ENCODE measurements at regions not wholly inside any gene's neighbourhood (a gene's known extent, or its start where the extent isn't known, plus 50 kb on each side); places are given as distances from the start of the nearest gene placed in this dataset.

- no peaks in the 10 kb centered on the region for H3K9me3 Mint-ChIP-seq (ENCODE audit: unreplicated experiment)
These were observed 766.2 kb upstream of the KIRREL3 start for GRCh38 chr11:127766734-127767133.

GRCh38 chr11:127738771-127739286, 738.3 kb upstream of the KIRREL3 start:
- ChIA-PET POLR2A (no interaction called here), CTCF (interaction anchor here (0.6 to 0.7 kb wide), 2 partner anchors 46 to 70 kb away, joined by 3 read pairs; no protein-coding TSS in a partner anchor)
- intact Hi-C loops (cut with micrococcal nuclease) = no loop called here
- no TSS peak for BruUV-seq (replicated peaks)
- Mint-ChIP-seq H3K36me3 (ENCODE audit: insufficient read depth, unreplicated experiment) (no peaks in the 10 kb centered on the region), H3K27ac (ENCODE audit: low read depth, unreplicated experiment) (no peak overlapping the region), H3K4me3 (ENCODE audit: unreplicated experiment) (no peak overlapping the region), H3K4me1 (ENCODE audit: insufficient read depth, unreplicated experiment) (no peaks in the 10 kb centered on the region), H3K27me3 (ENCODE audit: insufficient read depth, unreplicated experiment) (no peaks in the 10 kb centered on the region), H3K9me3 (ENCODE audit: unreplicated experiment) (no peaks in the 10 kb centered on the region)
- no peak for TF ChIP-seq CTCF (IDR thresholded peaks at IDR 0.05; ENCODE audit: unreplicated experiment)
- DNase-seq (ENCODE audit: unreplicated experiment) = no peak

More at GRCh38 chr11:127766734-127767133, 766.2 kb upstream of the KIRREL3 start:
- no peak overlapping the region for H3K27ac Mint-ChIP-seq (ENCODE audit: low read depth, unreplicated experiment)
- H3K4me3 Mint-ChIP-seq (ENCODE audit: unreplicated experiment) = no peak overlapping the region
- ChIA-PET POLR2A (no interaction called here), CTCF (no interaction called here)
- H3K27me3 Mint-ChIP-seq (ENCODE audit: insufficient read depth, unreplicated experiment) = no peaks in the 10 kb centered on the region
- intact Hi-C loops (cut with micrococcal nuclease) = no loop called here
- no peaks in the 10 kb centered on the region for H3K36me3 Mint-ChIP-seq (ENCODE audit: insufficient read depth, unreplicated experiment)
- no peak for DNase-seq (ENCODE audit: unreplicated experiment)
- no TSS peak for BruUV-seq (replicated peaks)
- TF ChIP-seq CTCF (IDR thresholded peaks at IDR 0.05; ENCODE audit: unreplicated experiment) = no peak
- H3K4me1 Mint-ChIP-seq (ENCODE audit: insufficient read depth, unreplicated experiment) = no peaks in the 10 kb centered on the region

DNA sequence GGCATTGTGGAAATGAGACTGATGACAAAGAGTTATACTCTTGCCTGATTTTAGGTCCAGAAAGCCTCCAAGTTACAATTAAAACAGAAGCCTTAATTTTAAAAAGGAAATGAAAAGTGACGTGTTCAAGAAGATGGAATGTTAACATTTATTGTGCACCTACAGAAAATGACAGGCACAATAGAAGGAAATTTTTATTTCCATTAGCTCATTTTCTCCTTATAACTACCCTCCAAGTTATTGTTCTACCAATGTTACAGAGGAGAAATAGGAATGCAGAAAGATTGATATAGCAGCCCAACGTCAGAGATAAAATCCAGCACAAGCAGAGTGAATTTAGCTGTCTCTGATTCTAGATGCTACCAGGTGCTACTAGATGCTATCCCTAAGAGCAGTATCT, 736.9 kb upstream of the KIRREL3 start:
- DNase-seq (ENCODE audit: unreplicated experiment) = no peak
- TF ChIP-seq CTCF (IDR thresholded peaks at IDR 0.05; ENCODE audit: unreplicated experiment) = no peak
- Mint-ChIP-seq H3K4me1 (ENCODE audit: insufficient read depth, unreplicated experiment) (no peaks in the 10 kb centered on the region), H3K36me3 (ENCODE audit: insufficient read depth, unreplicated experiment) (no peaks in the 10 kb centered on the region), H3K27ac (ENCODE audit: low read depth, unreplicated experiment) (no peak overlapping the region), H3K9me3 (ENCODE audit: unreplicated experiment) (no peaks in the 10 kb centered on the region), H3K4me3 (ENCODE audit: unreplicated experiment) (no peak overlapping the region), H3K27me3 (ENCODE audit: insufficient read depth, unreplicated experiment) (no peaks in the 10 kb centered on the region)
- ChIA-PET CTCF (no interaction called here), POLR2A (no interaction called here)
- intact Hi-C loops (cut with micrococcal nuclease) = no loop called here
- no TSS peak for BruUV-seq (replicated peaks)

DNA sequence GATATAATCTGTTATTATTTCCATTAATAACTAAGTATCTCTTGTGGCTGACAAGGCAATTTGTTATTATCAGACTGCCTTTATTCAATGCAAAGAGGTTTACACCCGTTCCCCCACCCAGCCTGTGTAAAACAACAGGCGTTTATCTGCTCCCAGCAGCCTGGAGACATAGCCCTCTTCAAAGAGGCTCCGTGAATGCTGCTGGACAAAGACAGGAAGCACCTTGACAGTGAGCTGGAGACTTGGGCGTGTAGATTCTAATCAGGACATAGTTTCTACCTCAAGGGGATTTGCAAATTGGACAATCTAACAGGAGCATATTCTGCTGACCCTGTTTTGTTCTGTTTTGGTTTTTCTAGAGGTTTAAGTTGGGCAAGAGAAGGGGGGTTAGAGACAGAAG, 733.0 kb upstream of the KIRREL3 start:
- no peak for TF ChIP-seq CTCF (IDR thresholded peaks at IDR 0.05; ENCODE audit: unreplicated experiment)
- no TSS peak for BruUV-seq (replicated peaks)
- DNase-seq (ENCODE audit: unreplicated experiment) = no peak
- intact Hi-C loops (cut with micrococcal nuclease) = no loop called here
- Mint-ChIP-seq H3K27ac (ENCODE audit: low read depth, unreplicated experiment) (no peak overlapping the region), H3K4me1 (ENCODE audit: insufficient read depth, unreplicated experiment) (no peaks in the 10 kb centered on the region), H3K27me3 (ENCODE audit: insufficient read depth, unreplicated experiment) (no peaks in the 10 kb centered on the region), H3K36me3 (ENCODE audit: insufficient read depth, unreplicated experiment) (no peaks in the 10 kb centered on the region), H3K4me3 (ENCODE audit: unreplicated experiment) (no peak overlapping the region), H3K9me3 (ENCODE audit: unreplicated experiment) (peaks cover 6% of the 10 kb centered on the region)
- ChIA-PET POLR2A (no interaction called here), CTCF (interaction anchor here (0.6 kb wide), 1 partner anchor 110 kb away, joined by 3 read pairs; no protein-coding TSS in a partner anchor)

Data from MCF 10A (cell line).